ENCODE measurements at regions not wholly inside any gene's neighbourhood (a gene's known extent, or its start where the extent isn't known, plus 50 kb on each side); places are given as distances from the start of the nearest gene placed in this dataset.

- DNase-seq (no peak), ATAC-seq (ENCODE audit: insufficient read depth, low read depth) (no peak)
- H3K36me3 ChIP-seq (ENCODE audit: insufficient read depth, low read length): no peaks in the 10 kb centered on the region
- H3K27me3 ChIP-seq (ENCODE audit: insufficient read depth, low read length, poor library complexity): no peaks in the 10 kb centered on the region
- H3K9me3 ChIP-seq (ENCODE audit: insufficient read depth, low read length, severe bottlenecking): no peaks in the 10 kb centered on the region
- H2AFZ ChIP-seq (ENCODE audit: low read depth, low read length): no peak overlapping the region
- H3K4me1 ChIP-seq (ENCODE audit: insufficient read depth, low read length): no peaks in the 10 kb centered on the region
- H3K4me3 ChIP-seq (ENCODE audit: low read depth in 1 of 2, low read length in 2 of 2): no peak overlapping the region
- H3K79me2 ChIP-seq (ENCODE audit: insufficient read depth, low read length): no peaks in the 10 kb centered on the region
- H3K27ac ChIP-seq (ENCODE audit: low read length): no peak overlapping the region
- no peaks in the 10 kb centered on the region for H4K20me1 ChIP-seq (ENCODE audit: insufficient read depth, low read length)
- H3K9ac ChIP-seq (ENCODE audit: low read depth, low read length): no peak overlapping the region
- no peak overlapping the region for H3K4me2 ChIP-seq (ENCODE audit: insufficient read depth, low read length)
- TF ChIP-seq CTCF (IDR thresholded peaks at IDR 0.05; ENCODE audit: borderline replicate concordance, extremely low read depth, low read length, poor library complexity, severe bottlenecking): no peak
- no peak for TF ChIP-seq EZH2 (IDR thresholded peaks at IDR 0.05; ENCODE audit: borderline replicate concordance, low read depth, low read length, severe bottlenecking)
Measured at GRCh38 chr1:219380463-219380862, 206.8 kb downstream of the LYPLAL1 start.

GRCh38 chr1:219379691-219380090, 206.0 kb downstream of the LYPLAL1 start:
- TF ChIP-seq CTCF (IDR thresholded peaks at IDR 0.05; ENCODE audit: borderline replicate concordance, extremely low read depth, low read length, poor library complexity, severe bottlenecking) (no peak), EZH2 (IDR thresholded peaks at IDR 0.05; ENCODE audit: borderline replicate concordance, low read depth, low read length, severe bottlenecking) (no peak)
- Histone ChIP-seq H2AFZ (ENCODE audit: low read depth, low read length) (no peak overlapping the region), H3K4me3 (ENCODE audit: low read depth in 1 of 2, low read length in 2 of 2) (no peak overlapping the region), H4K20me1 (ENCODE audit: insufficient read depth, low read length) (no peaks in the 10 kb centered on the region), H3K4me1 (ENCODE audit: insufficient read depth, low read length) (no peaks in the 10 kb centered on the region), H3K9ac (ENCODE audit: low read depth, low read length) (no peak overlapping the region), H3K9me3 (ENCODE audit: insufficient read depth, low read length, severe bottlenecking) (no peaks in the 10 kb centered on the region), H3K4me2 (ENCODE audit: insufficient read depth, low read length) (no peak overlapping the region), H3K27me3 (ENCODE audit: insufficient read depth, low read length, poor library complexity) (no peaks in the 10 kb centered on the region), H3K27ac (ENCODE audit: low read length) (no peak overlapping the region), H3K36me3 (ENCODE audit: insufficient read depth, low read length) (no peaks in the 10 kb centered on the region), H3K79me2 (ENCODE audit: insufficient read depth, low read length) (no peaks in the 10 kb centered on the region)
- DNase-seq: no peak
- no peak for ATAC-seq (ENCODE audit: insufficient read depth, low read depth)

GRCh38 chr1:219374636-219375035, 201.0 kb downstream of the LYPLAL1 start:
- H3K9ac ChIP-seq (ENCODE audit: low read depth, low read length): no peak overlapping the region
- H3K79me2 ChIP-seq (ENCODE audit: insufficient read depth, low read length): no peaks in the 10 kb centered on the region
- H3K4me2 ChIP-seq (ENCODE audit: insufficient read depth, low read length): no peak overlapping the region
- no peak overlapping the region for H2AFZ ChIP-seq (ENCODE audit: low read depth, low read length)
- H3K27me3 ChIP-seq (ENCODE audit: insufficient read depth, low read length, poor library complexity): no peaks in the 10 kb centered on the region
- no peak for DNase-seq
- H3K27ac ChIP-seq (ENCODE audit: low read length): no peak overlapping the region
- H3K36me3 ChIP-seq (ENCODE audit: insufficient read depth, low read length): no peaks in the 10 kb centered on the region
- H4K20me1 ChIP-seq (ENCODE audit: insufficient read depth, low read length): no peaks in the 10 kb centered on the region
- TF ChIP-seq CTCF (IDR thresholded peaks at IDR 0.05; ENCODE audit: borderline replicate concordance, extremely low read depth, low read length, poor library complexity, severe bottlenecking): no peak
- no peaks in the 10 kb centered on the region for H3K4me1 ChIP-seq (ENCODE audit: insufficient read depth, low read length)
- ATAC-seq (ENCODE audit: insufficient read depth, low read depth): no peak
- H3K4me3 ChIP-seq (ENCODE audit: low read depth in 1 of 2, low read length in 2 of 2): no peak overlapping the region
- H3K9me3 ChIP-seq (ENCODE audit: insufficient read depth, low read length, severe bottlenecking): no peaks in the 10 kb centered on the region

GRCh38 chr1:219374046-219374566, 200.4 kb downstream of the LYPLAL1 start:
- H3K79me2 ChIP-seq (ENCODE audit: insufficient read depth, low read length): no peaks in the 10 kb centered on the region
- H3K9ac ChIP-seq (ENCODE audit: low read depth, low read length): no peak overlapping the region
- no peak overlapping the region for H3K27ac ChIP-seq (ENCODE audit: low read length)
- DNase-seq: no peak
- no peaks in the 10 kb centered on the region for H3K27me3 ChIP-seq (ENCODE audit: insufficient read depth, low read length, poor library complexity)
- H3K4me1 ChIP-seq (ENCODE audit: insufficient read depth, low read length): no peaks in the 10 kb centered on the region
- H3K9me3 ChIP-seq (ENCODE audit: insufficient read depth, low read length, severe bottlenecking): no peaks in the 10 kb centered on the region
- TF ChIP-seq EZH2 (IDR thresholded peaks at IDR 0.05; ENCODE audit: borderline replicate concordance, low read depth, low read length, severe bottlenecking) (no peak), CTCF (IDR thresholded peaks at IDR 0.05; ENCODE audit: borderline replicate concordance, extremely low read depth, low read length, poor library complexity, severe bottlenecking) (no peak)
- H4K20me1 ChIP-seq (ENCODE audit: insufficient read depth, low read length): no peaks in the 10 kb centered on the region
- H3K4me3 ChIP-seq (ENCODE audit: low read depth in 1 of 2, low read length in 2 of 2): no peak overlapping the region
- no peak for ATAC-seq (ENCODE audit: insufficient read depth, low read depth)
- H3K4me2 ChIP-seq (ENCODE audit: insufficient read depth, low read length): no peak overlapping the region
- no peaks in the 10 kb centered on the region for H3K36me3 ChIP-seq (ENCODE audit: insufficient read depth, low read length)
- H2AFZ ChIP-seq (ENCODE audit: low read depth, low read length): no peak overlapping the region

All from DND-41 (cell line).